WTC11 (cell line): ENCODE measurements at regions not wholly inside any gene's neighbourhood (a gene's known extent, or its start where the extent isn't known, plus 50 kb on each side); places are given as distances from the start of the nearest gene placed in this dataset.

ENCODE experiments used
- CREB1 ChIP-seq: sonication (generic); formaldehyde crosslinking; IDR thresholded peaks from 2 replicates; pipeline ENCODE4 v1.8.0; 2023; ENCODE audit warnings: mild to moderate bottlenecking, missing genetic modification reagents
- NR3C1 ChIP-seq: sonication (generic); formaldehyde crosslinking; conservative IDR thresholded peaks from 2 replicates; pipeline ENCODE4 v1.8.1; 2023; ENCODE audit warnings: low read depth, mild to moderate bottlenecking, missing genetic modification reagents
- ZNF138 ChIP-seq: sonication (generic); formaldehyde crosslinking; conservative IDR thresholded peaks from 2 replicates; pipeline ENCODE4 v1.8.1; 2022; ENCODE audit warnings: mild to moderate bottlenecking, moderate library complexity, missing genetic modification reagents

DNA sequence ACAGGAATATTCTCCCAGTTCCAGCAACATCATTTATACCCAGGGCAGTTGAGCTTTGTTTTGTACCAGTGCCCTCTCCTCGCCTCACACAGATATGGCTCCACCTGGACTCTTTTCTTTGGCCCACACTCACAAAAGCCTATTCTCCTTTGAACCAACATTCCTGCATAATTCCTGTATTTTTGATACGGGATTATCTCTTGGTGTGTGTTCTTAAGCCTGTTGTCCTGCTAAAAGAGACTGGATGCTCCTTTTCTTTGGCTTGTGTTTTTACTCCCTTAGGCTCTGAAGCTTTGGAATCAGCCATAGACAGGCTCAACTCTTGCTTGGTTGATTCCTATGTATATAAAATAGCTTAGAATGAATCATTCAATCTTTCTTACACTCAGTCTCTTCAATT lies 305.4 kb upstream of the SATB1 start:
- no peak for TF ChIP-seq CREB1 (CRISPR knock-in tag)
- TF ChIP-seq ZNF138 (CRISPR knock-in tag) = no peak
- no peak for TF ChIP-seq NR3C1 (CRISPR knock-in tag)
